ENCODE measurements at regions not wholly inside any gene's neighbourhood (a gene's known extent, or its start where the extent isn't known, plus 50 kb on each side); places are given as distances from the start of the nearest gene placed in this dataset.

GRCh38 chr6:51450958-51451357, 632.3 kb downstream of the TFAP2B start:
- TF ChIP-seq EZH2 (IDR thresholded peaks at IDR 0.05; ENCODE audit: low read length, missing control alignments): no peak
- no peak for TF ChIP-seq CTCF (conservative IDR thresholded peaks at IDR 0.05 in 1 of 2, IDR thresholded peaks at IDR 0.05 in 1 of 2; ENCODE audit: low read depth in 1 of 2, low read length in 2 of 2)
